HG02884 (cell line): ENCODE measurements at regions not wholly inside any gene's neighbourhood (a gene's known extent, or its start where the extent isn't known, plus 50 kb on each side); places are given as distances from the start of the nearest gene placed in this dataset.

ENCODE experiments used
- ATAC-seq: cut with Tn5 transposase; IDR thresholded peaks from one replicate; pipeline ENCODE4 v1.9.1; 2021; ENCODE audit warnings: mild to moderate bottlenecking, moderate library complexity; ENCODE audit not compliant: unreplicated experiment

DNA sequence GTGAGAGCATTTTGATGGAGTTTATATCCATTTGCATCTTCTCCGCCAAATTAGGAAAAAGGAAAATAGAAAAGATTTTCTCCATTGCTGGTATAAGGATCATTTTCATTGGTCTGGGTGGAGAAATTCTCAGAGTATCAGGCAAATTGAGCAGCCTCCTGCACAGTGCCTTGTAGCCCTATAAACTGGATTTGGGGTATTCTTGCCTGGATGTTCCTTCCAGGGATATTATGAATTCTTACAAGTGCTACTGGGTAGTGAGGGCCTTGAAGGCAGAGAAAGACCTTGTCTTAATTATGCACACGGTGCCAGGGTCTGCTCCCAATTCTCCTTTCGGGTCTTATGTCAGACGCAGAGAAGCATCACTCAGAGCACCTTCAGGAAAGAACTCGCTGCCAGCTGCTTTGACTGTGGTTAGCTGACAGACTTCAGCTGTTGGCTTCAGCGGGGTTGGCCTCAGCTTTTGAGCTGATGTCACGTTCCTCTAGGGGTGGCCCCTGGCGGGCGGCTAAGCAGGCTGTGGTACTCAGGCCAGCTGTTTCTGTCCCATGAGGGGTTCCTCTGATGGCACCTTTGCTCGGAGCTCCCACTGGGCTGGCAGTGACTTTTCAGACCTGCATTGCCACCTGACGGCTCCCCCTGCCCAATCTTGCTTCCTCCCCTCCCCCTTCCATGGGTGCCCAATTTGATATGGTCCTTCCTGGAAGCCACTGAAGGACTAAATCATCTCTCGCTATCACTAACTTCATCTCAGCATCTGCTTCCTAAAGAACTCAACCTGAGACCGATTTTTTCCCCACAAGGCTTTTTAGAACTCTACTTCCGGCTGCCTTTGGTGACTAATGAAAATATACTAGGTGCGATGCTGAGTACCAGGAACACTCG, 519.5 kb downstream of the BCOR start:
- peak; percentile 96 for ATAC-seq

DNA sequence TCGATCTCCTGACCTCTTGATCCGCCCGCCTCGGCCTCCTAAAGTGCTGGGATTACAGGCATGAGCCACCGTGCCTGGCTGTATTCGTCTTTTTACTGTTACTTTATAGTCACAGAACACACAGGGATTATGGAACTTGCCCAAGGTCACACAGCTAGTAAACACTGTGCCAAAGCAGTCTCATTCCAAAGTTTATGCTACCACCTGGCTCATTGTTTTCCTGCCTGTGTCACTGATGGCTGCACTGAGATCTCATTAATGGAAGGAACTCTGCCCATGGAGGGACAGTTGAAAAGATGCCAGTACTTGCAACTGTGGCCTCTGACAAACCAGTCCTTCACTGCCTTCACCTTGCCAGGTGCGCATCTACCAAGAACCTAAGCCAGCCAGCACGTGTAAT, 517.7 kb downstream of the BCOR start:
- ATAC-seq = no peak

DNA sequence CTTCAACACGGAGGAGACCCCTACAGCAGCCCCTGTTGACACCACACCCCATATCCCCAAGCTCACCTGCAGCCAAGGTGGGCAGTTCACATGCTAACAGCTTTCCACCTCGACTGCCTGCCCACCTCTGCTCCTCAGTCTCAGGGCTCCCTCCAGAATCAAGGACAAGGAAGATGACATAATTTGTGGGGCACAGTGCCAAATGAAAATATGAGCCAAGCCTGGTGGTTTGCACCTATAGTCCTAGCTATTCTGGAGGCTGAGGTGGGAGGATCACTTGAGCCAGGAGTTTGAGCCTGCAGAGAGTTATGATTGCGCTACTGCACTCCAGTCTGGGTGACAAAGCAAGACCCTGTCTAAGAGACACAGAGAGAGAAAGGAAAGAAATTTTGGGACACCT, 516.3 kb downstream of the BCOR start:
- ATAC-seq = no peak

DNA sequence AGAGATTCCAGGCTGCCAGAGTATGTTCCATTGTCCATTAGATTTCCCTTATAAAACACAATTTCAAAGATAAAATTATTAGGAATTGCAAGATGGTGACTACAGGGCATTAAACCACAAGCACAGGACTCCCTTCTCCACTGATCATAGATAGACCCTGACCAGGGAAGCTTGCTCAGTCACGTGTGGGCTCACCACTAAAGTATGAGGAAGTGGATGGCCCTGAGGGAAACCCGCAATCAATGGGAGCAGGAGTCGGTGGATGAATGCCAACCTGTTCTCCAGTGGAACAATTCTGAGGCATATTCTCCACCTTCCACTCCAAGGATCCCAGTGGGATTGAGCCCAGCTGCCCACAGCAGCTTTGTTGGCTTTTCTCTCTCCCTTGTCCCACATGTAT, 515.7 kb downstream of the BCOR start:
- no peak for ATAC-seq

DNA sequence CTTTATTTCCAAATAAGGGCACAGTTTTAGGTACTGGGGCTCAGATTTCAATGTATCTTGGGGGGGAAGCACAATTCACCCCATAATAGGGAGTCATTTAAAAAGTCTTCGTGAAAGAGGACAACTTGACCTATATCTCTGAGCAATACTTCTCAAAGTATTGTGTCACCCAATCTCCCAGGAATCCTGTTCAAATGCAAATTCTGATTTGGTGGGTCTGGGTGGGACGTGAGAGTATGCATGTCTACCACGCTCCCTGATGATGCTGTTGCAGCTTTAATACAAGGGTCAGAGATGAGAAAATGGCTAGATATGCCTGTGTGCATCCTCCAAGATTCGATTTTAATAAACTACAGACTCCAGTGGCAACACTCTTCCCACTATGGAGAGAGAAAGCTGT, 514.8 kb downstream of the BCOR start:
- ATAC-seq = no peak

DNA sequence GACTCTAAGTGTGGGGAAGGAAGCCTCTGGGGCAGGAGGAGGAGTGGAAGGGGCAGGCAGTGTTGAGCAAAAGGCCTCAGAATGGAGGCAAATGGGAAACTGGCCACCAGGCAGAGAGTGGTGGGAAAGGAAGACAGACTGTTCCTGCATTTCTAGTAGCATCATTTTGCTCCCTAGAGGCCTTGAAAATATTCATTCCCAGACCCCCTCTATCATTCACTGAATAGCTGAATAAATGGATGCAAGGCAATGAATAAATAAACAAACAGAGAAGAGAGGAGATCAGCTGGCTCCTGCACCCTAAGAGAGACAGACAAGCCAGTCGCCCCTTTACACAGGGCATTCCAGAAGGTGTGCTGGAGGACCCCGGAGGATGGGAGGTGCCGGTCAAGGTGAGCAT, 511.9 kb downstream of the BCOR start:
- no peak for ATAC-seq

DNA sequence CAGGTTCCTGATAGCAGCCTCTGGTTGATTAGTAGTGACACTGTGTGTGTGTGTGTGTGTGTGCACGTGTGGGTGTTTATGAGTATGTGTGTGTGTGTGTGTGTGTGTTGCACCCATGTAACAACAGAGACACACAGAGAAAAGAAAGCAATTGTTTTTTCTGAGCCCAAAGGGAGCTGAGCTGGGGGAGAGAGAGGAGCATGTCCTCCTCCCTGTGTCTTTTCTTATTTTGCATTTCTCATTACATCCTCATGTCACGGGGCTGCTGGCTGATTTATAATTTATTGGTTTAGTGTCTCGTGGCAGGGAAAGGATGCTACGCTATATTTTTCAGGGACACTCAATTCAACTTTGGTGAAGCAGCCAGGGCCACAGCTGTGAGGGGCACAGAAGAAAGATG, 511.4 kb downstream of the BCOR start:
- no peak for ATAC-seq

DNA sequence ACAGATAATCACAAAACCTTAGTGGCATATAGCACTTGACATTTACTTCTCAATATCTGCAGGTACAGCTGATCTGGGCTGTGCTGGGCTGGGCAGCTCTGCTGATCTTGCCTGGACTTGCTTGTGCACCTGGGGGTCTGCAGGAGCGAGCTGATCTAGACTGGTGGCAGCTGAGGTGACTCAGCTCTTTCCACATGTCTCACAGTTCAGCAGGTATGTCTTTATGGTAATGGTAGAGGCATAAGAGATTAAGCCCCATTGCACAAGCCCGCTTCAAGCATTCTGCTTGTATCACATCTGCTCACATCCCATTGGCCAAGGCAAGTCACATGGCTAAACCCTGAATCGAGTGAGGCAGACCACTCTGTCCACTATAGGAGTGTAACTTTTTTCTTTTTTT, 506.7 kb downstream of the BCOR start:
- ATAC-seq = no peak

DNA sequence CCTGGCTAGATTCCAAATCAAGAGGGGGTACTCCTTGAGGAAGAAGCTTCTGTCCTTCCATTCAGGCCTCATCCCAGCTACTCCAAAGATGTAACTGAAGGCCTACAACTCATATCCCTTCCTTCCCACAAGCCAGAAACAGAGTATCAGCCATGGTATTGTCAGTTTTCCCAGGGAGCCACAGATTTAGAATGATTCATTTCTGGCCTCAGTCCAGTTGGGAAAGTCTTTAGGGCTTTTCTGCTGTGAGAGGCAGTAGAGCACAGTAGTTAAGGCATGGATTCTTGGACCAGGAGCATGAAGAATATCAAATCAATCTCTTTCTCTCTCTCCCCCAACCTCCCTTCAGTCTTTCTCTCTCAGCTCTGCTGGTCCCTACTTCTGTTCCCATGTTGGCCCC, 505.0 kb downstream of the BCOR start:
- ATAC-seq = no peak

DNA sequence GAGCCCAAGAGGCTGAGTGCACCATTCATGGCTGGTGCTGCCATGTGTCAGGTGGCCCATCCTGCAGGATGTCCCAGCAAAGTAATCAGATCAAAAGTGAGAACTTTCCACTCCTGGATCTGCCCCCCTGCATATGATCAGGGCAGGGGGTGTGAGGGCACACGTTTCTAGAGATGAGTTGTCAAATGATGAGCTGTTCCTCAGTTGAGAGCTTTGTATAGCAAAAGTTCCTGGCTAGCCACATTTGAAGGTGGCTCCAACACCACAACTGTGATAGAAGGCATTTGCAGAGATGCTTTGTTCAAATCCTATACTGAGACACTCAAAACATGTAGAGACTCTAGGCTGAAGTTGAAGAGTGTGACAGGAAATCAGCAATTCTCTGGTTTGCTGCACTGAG, 501.8 kb downstream of the BCOR start:
- no peak for ATAC-seq

DNA sequence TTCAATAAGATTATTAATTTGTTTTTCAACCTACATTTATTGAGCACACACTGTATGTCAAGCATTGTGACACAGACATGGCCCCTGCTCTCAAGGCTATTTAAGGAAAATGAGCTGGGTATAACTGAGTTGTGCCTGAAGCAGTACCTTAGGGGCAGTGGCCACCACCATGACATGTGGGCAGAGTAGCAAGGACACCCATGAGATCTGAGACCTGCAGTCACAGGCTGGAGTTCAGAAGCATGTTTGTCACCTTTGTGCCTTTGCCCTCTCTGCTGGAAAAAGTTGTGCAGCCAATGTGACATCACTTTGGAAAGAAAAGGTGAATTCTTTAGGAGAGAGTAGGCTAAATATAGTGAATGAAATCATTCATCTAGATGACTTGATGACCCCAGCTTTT, 501.3 kb downstream of the BCOR start:
- ATAC-seq = no peak

DNA sequence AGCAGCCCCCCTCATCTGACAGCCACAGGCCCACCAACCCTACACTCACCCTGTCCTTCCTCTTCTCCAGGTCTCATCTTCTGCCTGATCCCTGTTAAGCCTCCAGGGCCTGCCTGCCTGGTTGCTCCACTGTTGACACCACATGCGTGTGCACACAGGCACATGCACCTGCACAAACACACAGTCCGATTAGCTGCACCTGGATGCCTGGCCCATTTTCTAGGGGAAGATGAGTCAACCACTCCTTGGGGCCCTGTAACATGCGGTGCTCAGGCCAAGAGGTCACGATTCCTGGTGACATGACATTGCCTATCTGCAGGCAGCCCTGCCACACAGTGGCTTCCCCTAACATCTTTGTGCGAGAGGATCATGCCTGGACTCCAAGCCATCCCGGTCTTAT, 498.4 kb downstream of the BCOR start:
- ATAC-seq = no peak

DNA sequence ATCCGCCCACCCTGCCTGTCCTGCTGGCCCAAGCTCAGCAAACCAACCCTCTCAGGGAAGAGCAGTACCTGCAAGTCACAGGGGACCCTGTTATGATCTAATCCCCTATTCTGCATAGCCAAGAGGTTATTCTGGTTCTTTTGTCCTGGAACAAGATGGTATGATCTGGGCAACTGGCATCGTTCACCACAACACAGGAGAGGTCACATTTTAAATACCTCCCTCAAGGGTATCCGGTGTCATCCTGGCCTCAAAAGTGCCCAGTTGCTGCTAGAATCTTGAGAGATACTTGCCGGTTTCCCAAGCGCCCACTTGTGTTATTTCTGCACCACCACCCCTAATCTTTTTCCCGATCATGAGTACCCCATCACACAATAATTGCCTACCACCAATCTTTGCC, 497.5 kb downstream of the BCOR start:
- no peak for ATAC-seq

DNA sequence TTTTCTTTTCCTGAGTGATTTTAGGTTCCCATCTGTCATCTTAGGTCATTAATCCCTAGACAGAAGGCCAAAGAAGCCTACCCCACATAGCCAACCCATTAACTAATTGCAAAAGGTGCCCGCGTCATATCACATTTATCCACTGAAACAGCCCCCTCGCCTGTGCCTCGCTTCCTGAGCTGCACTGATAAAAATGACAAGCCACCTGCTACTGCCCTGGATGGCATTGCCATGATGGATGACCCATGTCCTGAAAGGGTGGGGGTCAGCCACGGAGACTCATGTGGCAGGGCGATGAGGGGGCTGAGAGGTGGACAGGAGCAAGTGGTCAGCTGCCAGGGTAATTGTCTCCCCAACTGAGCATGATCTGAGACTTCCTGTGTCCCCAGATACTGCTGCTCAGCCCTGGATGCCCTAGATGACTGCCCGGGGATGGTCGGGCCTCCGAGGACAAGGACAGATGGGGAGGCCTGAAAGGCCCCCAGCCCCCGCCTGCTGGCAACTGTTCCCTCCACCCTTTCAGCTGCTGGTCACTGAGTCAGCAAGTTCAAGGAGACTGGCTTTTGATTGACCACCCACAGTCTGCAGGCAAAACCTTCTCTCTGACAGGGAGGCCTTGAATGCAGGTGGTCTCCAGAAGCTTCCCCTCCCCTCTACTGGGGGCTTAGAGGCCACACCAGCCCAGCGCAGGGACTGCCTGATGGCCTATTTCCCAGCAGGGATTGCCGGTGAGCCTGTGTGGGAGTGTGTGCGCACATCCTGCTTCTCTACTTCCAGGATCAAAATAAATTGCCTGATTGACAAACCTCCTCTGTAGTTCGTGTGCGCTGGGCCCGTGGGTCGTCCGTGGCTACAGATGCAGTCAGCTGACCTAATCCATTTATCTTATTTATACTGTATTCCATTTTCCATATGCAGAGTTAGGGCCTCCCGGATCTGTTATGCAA, 496.3 kb downstream of the BCOR start:
- no peak for ATAC-seq

DNA sequence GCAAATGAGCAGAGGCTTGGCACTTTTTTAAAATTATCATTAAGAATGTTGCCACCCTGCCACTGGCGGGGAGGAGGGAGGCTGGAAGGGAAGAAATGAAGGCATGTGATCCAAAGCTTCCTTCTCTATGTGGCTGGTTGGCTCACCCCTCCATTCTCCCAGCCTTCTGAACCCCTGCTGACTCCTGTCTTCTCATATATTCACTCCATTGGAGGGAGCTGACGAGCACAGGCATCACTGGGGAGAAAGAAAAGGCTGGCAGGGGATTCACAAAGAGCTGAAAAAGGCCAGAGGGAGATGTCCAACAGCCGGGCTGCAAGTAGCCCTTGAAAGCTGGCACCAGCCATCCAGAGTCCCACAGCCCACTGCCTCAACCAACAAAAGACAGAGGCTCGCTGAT, 495.6 kb downstream of the BCOR start:
- no peak for ATAC-seq

DNA sequence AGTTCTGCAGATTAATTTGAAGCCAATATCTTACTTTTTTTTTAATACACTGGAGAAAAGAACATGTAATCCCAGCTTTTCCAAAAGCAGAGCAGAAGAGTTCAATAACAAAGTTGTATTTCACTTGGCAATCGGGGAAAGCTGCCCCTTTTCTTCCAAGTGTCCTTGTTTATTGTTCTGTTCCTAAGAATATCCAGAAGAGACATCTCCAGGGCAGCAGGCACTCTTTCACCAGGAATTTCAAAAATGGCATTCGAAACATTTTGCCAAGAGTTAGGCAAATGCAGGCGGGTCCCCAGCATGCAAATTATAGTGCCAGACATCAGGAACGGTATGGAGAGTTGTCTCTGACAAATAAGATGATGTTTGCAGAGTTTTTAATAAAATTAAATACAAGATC, 494.5 kb downstream of the BCOR start:
- no peak for ATAC-seq

DNA sequence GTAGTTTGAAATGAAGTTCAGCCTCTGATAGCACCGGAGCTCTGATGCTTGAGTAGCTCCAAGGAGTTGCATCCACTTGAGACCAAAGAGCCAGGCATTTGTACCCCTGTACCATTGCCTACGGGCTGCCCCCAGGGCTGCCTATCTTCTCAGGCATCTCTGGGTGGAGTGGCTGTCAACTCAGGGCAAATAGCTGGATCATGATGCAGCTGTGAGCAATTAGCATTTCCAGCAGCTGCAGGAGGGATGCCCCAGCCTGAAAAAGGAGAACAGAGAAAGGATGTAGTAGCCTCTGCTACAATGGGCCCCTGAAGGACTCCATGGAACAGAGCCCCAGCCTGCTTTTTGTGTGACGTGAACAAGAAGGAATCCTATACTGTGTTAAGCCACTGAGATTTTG, 492.6 kb downstream of the BCOR start:
- ATAC-seq = no peak

DNA sequence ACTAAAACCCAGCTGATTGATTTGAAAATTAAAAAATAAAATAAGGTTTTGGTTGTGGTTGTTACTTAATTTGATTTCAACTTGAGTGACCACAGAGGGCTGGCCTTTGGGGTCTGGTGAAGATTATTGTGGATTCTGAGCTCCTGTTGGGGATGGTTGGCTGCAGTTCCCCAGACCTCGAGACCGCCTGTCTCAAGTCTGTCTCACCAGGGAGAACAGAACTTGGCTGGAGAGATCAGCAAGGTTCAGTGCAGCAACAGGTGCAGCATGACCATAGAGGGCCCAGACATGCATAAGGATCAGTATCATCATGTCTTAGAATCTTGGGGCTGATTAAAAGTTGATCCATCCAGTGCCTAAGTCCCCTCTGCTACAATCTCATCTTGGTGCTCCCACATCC, 491.9 kb downstream of the BCOR start:
- no peak for ATAC-seq

DNA sequence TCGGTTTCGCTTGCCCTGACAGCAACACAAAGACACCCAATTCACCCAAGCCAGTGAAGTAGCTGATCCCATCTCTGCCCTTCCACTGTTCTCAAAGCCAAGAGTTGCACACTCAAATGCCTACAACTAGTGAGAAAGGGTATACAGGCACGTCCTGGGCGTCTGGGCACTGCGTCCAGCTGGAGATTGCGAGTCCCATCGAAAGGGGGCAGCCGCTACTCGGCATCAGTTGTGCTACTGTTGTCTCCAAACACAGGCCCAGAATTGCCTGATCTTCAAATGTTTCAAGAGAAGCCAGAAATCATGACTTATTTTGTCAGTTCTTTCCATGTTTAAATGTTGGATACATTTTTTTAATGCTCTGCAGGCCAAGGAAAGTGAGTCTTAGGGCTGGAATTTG, 487.8 kb downstream of the BCOR start:
- no peak for ATAC-seq

DNA sequence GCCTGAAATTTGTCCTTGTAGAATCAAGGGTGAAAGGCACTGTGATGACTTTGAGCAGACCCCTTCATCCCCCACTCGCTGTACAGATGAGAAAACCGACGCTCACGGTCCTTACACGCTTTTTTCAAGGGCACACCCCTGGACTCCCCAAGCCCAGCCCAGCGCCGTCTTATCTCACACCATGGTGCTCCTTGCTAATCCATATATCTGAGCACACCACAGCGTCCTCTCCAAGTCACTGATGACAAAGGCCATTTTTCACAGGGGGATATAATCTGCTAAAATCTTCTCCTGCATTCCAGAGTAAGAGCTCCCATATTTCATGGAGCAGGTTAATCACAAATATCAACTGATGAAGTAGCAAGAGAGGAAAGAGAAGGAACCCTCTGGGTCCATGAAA, 486.3 kb downstream of the BCOR start:
- ATAC-seq = no peak

DNA sequence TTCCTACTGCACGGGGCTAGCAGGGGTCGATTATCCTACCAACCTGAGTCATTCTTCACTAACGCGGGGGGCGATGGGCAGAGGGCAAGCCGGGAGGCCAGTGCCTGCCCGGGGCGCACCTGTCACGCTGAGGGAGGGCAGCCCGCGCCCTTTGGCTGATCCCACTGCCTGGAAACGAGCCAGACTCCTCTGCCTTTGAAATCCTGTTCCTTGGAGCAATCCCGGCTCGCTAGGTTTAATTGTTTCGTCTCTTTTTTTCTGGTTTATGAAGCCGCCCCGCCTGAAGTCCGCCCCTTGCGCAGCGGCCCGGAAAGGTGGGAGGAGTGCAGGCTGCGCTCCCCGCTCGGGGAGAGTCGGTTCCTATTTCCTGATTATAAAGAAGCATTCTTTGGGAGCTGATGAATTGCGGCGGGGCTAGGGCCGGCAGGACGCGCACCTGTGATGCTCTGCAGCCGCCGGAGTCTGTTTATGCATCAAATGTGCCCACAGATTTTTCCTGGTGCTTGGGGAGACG, 484.2 kb downstream of the BCOR start:
- no peak for ATAC-seq
